Endothelial cell of umbilical vein (primary cell): ENCODE measurements at regions not wholly inside any gene's neighbourhood (a gene's known extent, or its start where the extent isn't known, plus 50 kb on each side); places are given as distances from the start of the nearest gene placed in this dataset.

Experiments used
- CTCF ChIP-seq, 2 donors: IDR thresholded peaks; 1 replicate in 1 of 2; 2 replicates in 1 of 2; pipeline ENCODE4 v1.5.1; 2011; ENCODE audit warnings: low read length in 2 of 2, mild to moderate bottlenecking in 2 of 2, moderate library complexity in 2 of 2, control low read depth in 1 of 2, inconsistent platforms in 1 of 2, low read depth in 1 of 2; ENCODE audit not compliant: insufficient read depth in 1 of 2; ENCODE audit errors: extremely low read depth in 1 of 2
- EZH2 ChIP-seq: IDR thresholded peaks from 2 replicates; pipeline ENCODE4 v1.6.1; 2012; ENCODE audit warnings: borderline replicate concordance, low read depth, mild to moderate bottlenecking, moderate library complexity, low read length, inconsistent platforms; ENCODE audit not compliant: severe bottlenecking
- FOS ChIP-seq: IDR thresholded peaks from 2 replicates; pipeline ENCODE4 v1.6.1; 2011; ENCODE audit warnings: mild to moderate bottlenecking, low read length, moderate library complexity, borderline replicate concordance; ENCODE audit not compliant: insufficient read depth
- JUN ChIP-seq: IDR thresholded peaks from 2 replicates; pipeline ENCODE4 v1.6.1; 2011; ENCODE audit warnings: borderline replicate concordance, low read depth; ENCODE audit not compliant: insufficient read length, insufficient read depth
- MAX ChIP-seq: IDR thresholded peaks from 2 replicates; pipeline ENCODE4 v1.6.1; 2011; ENCODE audit not compliant: insufficient read depth, insufficient read length
- MYC ChIP-seq: IDR thresholded peaks from one replicate; pipeline ENCODE4 v1.6.1; 2011; ENCODE audit warnings: mild to moderate bottlenecking, low read depth, low read length
- POLR2A ChIP-seq: IDR thresholded peaks from 2 replicates; pipeline ENCODE4 v1.6.1; 2012; ENCODE audit warnings: low read depth, mild to moderate bottlenecking, control low read depth, low read length
- POLR2AphosphoS5 ChIP-seq: IDR thresholded peaks from 2 replicates; pipeline ENCODE4 v1.6.1; 2012; ENCODE audit warnings: low read depth, mild to moderate bottlenecking, control low read depth, low read length, moderate library complexity; ENCODE audit not compliant: insufficient read depth

DNA sequence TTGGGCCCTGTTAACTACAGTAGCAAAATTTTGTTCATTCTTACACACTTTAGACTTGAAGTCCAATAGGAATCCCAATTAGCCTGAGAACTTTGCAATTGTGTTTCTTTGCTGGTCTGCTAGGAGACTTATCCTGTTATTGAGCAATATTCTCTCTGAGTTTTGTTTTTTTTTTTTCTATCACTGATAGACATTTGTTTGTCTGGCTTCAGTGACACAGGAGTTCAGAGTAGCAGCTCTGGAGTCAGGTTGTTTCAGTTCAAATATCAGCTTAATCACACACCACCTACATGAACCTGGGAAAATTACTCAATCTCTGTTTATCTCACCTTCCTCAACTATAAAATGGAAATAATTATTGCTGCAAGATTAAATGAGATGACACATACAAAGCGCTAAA is 360.2 kb upstream of the POU3F3 start:
- TF ChIP-seq EZH2 (no peak), CTCF (IDR thresholded peaks at IDR 0.05; ENCODE audit: extremely low read depth in 1 of 2, insufficient read depth in 1 of 2, low read depth in 1 of 2, low read length in 2 of 2) (no peak), POLR2AphosphoS5 (no peak), POLR2A (no peak), JUN (no peak), FOS (no peak), MYC (no peak), MAX (no peak)
